SK-N-MC (cell line): ENCODE measurements at regions not wholly inside any gene's neighbourhood (a gene's known extent, or its start where the extent isn't known, plus 50 kb on each side); places are given as distances from the start of the nearest gene placed in this dataset.

Source experiments
- DNase-seq: peaks from one replicate; pipeline ENCODE4 v3.0.0-alpha.2; 2011; ENCODE audit warnings: low read depth, low spot score
- H3K27ac ChIP-seq: fragments of 200-600 bp; sonication (generic); 2 replicates; pipeline ENCODE4 v1.5.1; 2016; ENCODE audit warnings: mixed run types
- H3K36me3 ChIP-seq: fragments of 200-600 bp; sonication (generic); 2 replicates; pipeline ENCODE4 v1.6.1; 2017; ENCODE audit warnings: antibody characterized with exemption, low read length, mixed read lengths; ENCODE audit not compliant: insufficient read depth
- H3K4me3 ChIP-seq: fragments of 200-600 bp; sonication (generic); 2 replicates; pipeline ENCODE4 v1.5.1; 2016
- H3K9ac ChIP-seq: fragments of 200-600 bp; sonication (generic); 2 replicates; pipeline ENCODE4 v1.8.0; 2017; ENCODE audit warnings: mixed run types, mixed read lengths; ENCODE audit not compliant: insufficient read length
- H3K9me3 ChIP-seq: fragments of 200-600 bp; sonication (generic); 2 replicates; pipeline ENCODE4 v1.6.1; 2017; ENCODE audit warnings: low read depth, mild to moderate bottlenecking, antibody characterized with exemption, low read length, moderate library complexity, mixed read lengths
- EZH2 ChIP-seq: fragments of 200-600 bp; sonication (generic); IDR thresholded peaks from one replicate; pipeline ENCODE4 v1.6.1; 2017; ENCODE audit warnings: antibody characterized with exemption
- FOXP2 ChIP-seq: optimal IDR thresholded peaks from 2 replicates; pipeline ENCODE3; 2011; ENCODE audit warnings: mild to moderate bottlenecking, moderate library complexity; ENCODE audit not compliant: insufficient read depth; ENCODE audit errors: extremely low read length, control extremely low read depth
- POLR2AphosphoS5 ChIP-seq: IDR thresholded peaks from 2 replicates; pipeline ENCODE4 v1.6.1; 2012; ENCODE audit warnings: mild to moderate bottlenecking, low read depth, low read length, borderline replicate concordance

- no peak overlapping the region for H3K9ac ChIP-seq
- TF ChIP-seq POLR2AphosphoS5 (no peak), EZH2 (no peak), FOXP2 (no peak)
- no peak overlapping the region for H3K27ac ChIP-seq
- no peaks in the 10 kb centered on the region for H3K9me3 ChIP-seq
- DNase-seq: no peak
- H3K36me3 ChIP-seq: no peaks in the 10 kb centered on the region
- H3K4me3 ChIP-seq: no peak overlapping the region; the same call in 1 of the 2 replicates
Measured at GRCh38 chr12:102534899-102535298, 54.5 kb upstream of the IGF1 start.

- TF ChIP-seq FOXP2 (no peak), EZH2 (no peak), POLR2AphosphoS5 (no peak)
- Histone ChIP-seq H3K9me3 (no peaks in the 10 kb centered on the region), H3K4me3 (no peak overlapping the region; the same call in 1 of the 2 replicates), H3K27ac (0 out of 2 replicates have a peak overlapping the region, but pooled peaks have one; percentile 43), H3K9ac (no peak overlapping the region), H3K36me3 (no peaks in the 10 kb centered on the region)
- no peak for DNase-seq
Measured at GRCh38 chr12:102533483-102534215, 53.3 kb upstream of the IGF1 start.
